DMS53 (cell line): ENCODE measurements at regions not wholly inside any gene's neighbourhood (a gene's known extent, or its start where the extent isn't known, plus 50 kb on each side); places are given as distances from the start of the nearest gene placed in this dataset.
A peak's percentile ranks its signal among the peaks of the same experiment; 100 is the strongest.
"Not testable (repeated sequence)": the region's sequence is repeated elsewhere in the genome, so short reads cannot be mapped to it uniquely, and the experiment has no call there.

Source experiments
- DNase-seq: peaks from one replicate; lab custom pipeline; 2025; lab: John Stamatoyannopoulos, UW

GRCh38 chr9:89935115-89935514 is 330.3 kb downstream of the GADD45G start:
- DNase-seq, result no peak

GRCh38 chr9:89935801-89936200 is 331.0 kb downstream of the GADD45G start:
- no peak for DNase-seq

GRCh38 chr9:89937051-89937450 is 332.2 kb downstream of the GADD45G start:
- DNase-seq, result no peak

GRCh38 chr9:89939181-89939580 is 334.4 kb downstream of the GADD45G start:
- DNase-seq, result no peak

- no peak for DNase-seq
Observed at GRCh38 chr9:89939626-89940292, 334.9 kb downstream of the GADD45G start.

GRCh38 chr9:89940625-89941024 is 335.8 kb downstream of the GADD45G start:
- DNase-seq, result peak; percentile 22

GRCh38 chr9:89941875-89942274 is 337.1 kb downstream of the GADD45G start:
- DNase-seq, result peak; percentile 71

GRCh38 chr9:89942643-89943042 is 337.8 kb downstream of the GADD45G start:
- no peak for DNase-seq

GRCh38 chr9:89943309-89943708 is 338.5 kb downstream of the GADD45G start:
- no peak for DNase-seq

- DNase-seq, result no peak
Observed at GRCh38 chr9:89943728-89944127, 338.9 kb downstream of the GADD45G start.

- no peak for DNase-seq
Observed at GRCh38 chr9:89945133-89945532, 340.3 kb downstream of the GADD45G start.

GRCh38 chr9:89946741-89947140 is 341.9 kb downstream of the GADD45G start:
- no peak for DNase-seq

- no peak for DNase-seq
Observed at GRCh38 chr9:89949111-89949510, 344.3 kb downstream of the GADD45G start.

- DNase-seq, result no peak
Observed at GRCh38 chr9:89951675-89952074, 346.9 kb downstream of the GADD45G start.

- no peak for DNase-seq
Observed at GRCh38 chr9:89952401-89952800, 347.6 kb downstream of the GADD45G start.

GRCh38 chr9:89953263-89953662 is 348.5 kb downstream of the GADD45G start:
- not testable (repeated sequence) for DNase-seq

GRCh38 chr9:89953824-89954615 is 349.2 kb downstream of the GADD45G start:
- DNase-seq, result no peak

- no peak for DNase-seq
Observed at GRCh38 chr9:89955144-89955543, 350.3 kb downstream of the GADD45G start.

- no peak for DNase-seq
Observed at GRCh38 chr9:89955626-89956025, 350.8 kb downstream of the GADD45G start.

GRCh38 chr9:89956331-89956730 is 351.5 kb downstream of the GADD45G start:
- DNase-seq, result no peak

GRCh38 chr9:89956907-89957306 is 352.1 kb downstream of the GADD45G start:
- no peak for DNase-seq

GRCh38 chr9:89958086-89958485 is 353.3 kb downstream of the GADD45G start:
- no peak for DNase-seq

GRCh38 chr9:89961616-89962341 is 357.0 kb downstream of the GADD45G start:
- DNase-seq, result no peak
